PC-9 (cell line): ENCODE measurements at regions not wholly inside any gene's neighbourhood (a gene's known extent, or its start where the extent isn't known, plus 50 kb on each side); places are given as distances from the start of the nearest gene placed in this dataset.

ENCODE experiments used
- EZH2 ChIP-seq: fragments of 200-600 bp; sonication (generic); IDR thresholded peaks from 2 replicates; pipeline ENCODE4 v1.8.0; 2017; ENCODE audit warnings: antibody characterized with exemption, low read depth
- TF ChIP-seq, protein P1 (sequence below): fragments of 200-600 bp; sonication (generic); conservative IDR thresholded peaks from 2 replicates; pipeline ENCODE4 v1.6.1; 2017; ENCODE audit warnings: mixed run types, antibody characterized with exemption, mild to moderate bottlenecking, moderate library complexity

DNA sequence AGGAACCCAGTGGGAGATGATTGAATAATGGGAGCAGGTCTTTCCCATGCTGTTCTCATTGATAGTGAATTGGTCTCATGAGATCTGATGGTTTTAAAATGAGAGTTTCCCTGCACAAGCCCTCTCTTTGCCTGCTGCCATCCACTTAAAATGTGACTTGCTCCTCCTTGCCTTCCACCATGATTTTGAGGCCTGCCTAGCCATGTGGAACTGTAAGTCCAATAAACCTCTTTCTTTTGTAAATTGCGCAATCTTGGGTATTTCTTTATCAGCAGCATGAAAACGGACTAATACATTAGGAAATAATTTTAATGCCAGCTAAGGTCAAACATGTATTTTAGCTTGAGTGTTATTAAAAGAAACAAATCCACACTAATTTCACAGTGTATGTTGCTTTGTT is 517.6 kb upstream of the ALCAM start:
- TF ChIP-seq, protein P1, sequence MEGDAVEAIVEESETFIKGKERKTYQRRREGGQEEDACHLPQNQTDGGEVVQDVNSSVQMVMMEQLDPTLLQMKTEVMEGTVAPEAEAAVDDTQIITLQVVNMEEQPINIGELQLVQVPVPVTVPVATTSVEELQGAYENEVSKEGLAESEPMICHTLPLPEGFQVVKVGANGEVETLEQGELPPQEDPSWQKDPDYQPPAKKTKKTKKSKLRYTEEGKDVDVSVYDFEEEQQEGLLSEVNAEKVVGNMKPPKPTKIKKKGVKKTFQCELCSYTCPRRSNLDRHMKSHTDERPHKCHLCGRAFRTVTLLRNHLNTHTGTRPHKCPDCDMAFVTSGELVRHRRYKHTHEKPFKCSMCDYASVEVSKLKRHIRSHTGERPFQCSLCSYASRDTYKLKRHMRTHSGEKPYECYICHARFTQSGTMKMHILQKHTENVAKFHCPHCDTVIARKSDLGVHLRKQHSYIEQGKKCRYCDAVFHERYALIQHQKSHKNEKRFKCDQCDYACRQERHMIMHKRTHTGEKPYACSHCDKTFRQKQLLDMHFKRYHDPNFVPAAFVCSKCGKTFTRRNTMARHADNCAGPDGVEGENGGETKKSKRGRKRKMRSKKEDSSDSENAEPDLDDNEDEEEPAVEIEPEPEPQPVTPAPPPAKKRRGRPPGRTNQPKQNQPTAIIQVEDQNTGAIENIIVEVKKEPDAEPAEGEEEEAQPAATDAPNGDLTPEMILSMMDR, result no peak
- TF ChIP-seq EZH2, result no peak
